Inflammatory macrophage treated with lipopolysaccharide for 1 hour (primary cell): ENCODE measurements at regions not wholly inside any gene's neighbourhood (a gene's known extent, or its start where the extent isn't known, plus 50 kb on each side); places are given as distances from the start of the nearest gene placed in this dataset.

Source experiments
- DNase-seq, 2 donors: peaks; one replicate each; pipeline ENCODE4 v3.0.0-alpha.2; 2020 to 2022

DNA sequence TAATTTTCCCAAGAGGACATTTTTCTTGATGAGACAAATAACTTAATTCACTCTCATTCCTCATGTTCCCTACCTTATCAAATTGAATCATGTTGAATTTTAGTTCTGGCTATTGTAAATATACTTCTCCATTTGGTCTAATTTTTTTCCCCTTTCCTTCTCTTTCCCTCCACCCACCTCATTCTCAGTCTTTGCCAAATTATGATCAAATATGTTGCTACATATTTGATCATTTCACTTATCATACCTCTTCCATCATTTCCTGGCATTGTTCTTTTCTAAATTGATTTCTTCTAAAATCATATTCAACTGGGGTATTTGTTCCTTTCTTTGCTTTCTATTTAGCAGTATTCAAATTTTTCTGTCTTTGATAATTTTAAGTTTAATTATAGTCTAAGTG is 52.3 kb downstream of the HDGFL1 start:
- no peak for DNase-seq

- DNase-seq: no peak
Measured at GRCh38 chr6:22622351-22622750, 53.0 kb downstream of the HDGFL1 start.

DNA sequence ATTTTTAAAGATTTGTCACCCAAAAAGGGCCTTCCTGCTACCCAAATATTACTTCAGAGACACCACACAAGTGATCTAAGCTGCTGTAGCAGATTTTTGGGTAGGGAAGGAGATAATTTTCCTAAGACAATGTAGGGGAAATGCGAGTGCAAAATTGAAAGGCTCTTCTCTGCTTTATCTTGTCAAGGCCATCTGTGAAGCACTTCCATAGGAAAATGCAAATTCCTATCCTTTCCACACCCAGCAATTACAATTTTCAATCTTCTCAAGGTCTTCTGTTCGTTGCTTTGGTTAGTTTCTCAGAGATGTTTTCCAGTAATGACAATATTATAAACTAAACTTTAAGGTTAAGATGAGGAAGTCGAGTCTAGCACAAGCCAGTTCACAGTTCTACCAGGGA is 53.4 kb downstream of the HDGFL1 start:
- DNase-seq: no peak

DNA sequence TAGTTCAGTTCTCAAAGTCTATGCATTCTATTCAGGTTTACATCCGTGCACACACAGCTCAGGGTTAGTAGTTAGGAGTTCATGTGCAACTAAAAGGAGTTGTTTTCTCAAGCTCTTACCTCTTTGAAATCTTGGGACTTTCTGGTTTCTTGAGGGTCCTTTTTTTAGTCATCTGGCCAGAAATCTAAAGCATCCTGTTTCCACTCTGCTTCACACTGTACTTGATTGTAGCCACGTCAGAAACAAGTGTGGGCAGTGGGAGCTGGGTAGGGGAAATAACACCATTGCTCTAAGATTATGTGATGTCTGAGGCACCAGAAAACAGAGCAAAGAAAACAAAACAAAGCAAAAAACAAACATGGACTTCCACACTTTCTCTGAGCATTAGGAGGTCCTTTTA is 58.3 kb downstream of the HDGFL1 start:
- DNase-seq: no peak

- DNase-seq: no peak
Measured at GRCh38 chr6:22631091-22631490, 61.7 kb downstream of the HDGFL1 start.

DNA sequence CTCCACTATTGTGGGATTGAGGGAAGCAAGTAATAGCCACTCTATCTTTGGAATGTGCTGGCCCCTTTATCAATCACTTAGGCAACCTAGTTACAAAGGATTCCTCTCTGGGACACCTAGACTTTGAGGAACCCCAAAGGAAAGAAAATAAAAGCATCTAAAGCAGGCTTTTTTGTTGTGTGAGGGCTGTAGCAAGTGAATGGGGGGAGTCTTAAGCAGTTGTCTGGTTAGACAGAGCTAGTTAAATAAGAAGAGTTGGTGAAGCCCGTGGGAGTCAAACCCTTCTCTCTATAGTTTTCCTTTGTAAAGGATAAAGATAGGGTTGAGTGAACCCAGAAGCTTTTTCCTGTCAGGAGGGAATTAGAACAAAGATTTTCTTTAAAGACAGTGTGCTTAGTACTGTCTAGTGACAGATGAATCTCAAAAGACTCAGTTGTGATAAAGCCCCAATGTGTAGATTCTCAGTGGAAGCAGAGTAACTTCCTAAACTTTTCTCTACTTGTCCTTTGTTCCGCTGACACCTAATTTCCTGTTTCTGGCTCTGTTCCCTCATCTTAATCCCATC is 63.3 kb downstream of the HDGFL1 start:
- no peak for DNase-seq

- DNase-seq: no peak
Measured at GRCh38 chr6:22636452-22636851, 67.1 kb downstream of the HDGFL1 start.

DNA sequence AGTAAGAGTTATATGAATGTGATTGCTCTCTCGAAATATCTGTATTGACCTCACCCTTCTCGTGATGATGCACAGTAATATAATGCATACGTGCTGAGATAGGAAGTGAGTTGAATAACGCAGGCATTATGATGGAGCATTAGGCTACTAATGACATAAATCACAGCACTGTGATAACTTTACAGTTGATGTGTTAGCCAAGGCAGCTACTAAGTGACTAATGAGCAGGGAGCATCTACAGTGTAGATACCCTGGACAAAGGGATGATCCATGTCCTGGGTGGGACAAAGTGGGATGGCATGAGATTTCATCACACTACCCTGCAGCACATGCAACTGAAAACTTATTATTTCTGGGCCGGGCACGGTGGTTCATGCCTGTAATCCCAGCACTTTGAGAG is 68.4 kb downstream of the HDGFL1 start:
- no peak for DNase-seq

DNA sequence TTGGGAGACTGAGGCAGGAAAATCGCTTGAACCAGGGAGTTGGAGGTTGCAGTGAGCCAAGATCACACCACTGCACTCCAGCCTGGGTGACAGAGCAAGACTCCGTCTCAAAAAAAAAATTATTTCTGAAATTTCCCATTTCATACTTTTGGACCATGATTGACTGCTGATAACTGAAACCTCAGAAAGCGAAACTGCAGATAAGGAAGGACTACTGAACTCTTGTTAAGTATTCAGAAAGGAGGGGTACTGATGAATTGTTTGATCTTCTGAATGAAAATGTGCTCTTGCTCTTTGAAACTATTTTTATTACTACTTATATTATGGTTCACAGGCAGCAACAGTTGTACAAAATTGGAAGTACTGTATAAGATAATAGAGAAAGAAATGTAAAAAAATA is 69.0 kb downstream of the HDGFL1 start:
- no peak for DNase-seq

- DNase-seq: no peak
Measured at GRCh38 chr6:22642254-22642653, 72.9 kb downstream of the HDGFL1 start.

DNA sequence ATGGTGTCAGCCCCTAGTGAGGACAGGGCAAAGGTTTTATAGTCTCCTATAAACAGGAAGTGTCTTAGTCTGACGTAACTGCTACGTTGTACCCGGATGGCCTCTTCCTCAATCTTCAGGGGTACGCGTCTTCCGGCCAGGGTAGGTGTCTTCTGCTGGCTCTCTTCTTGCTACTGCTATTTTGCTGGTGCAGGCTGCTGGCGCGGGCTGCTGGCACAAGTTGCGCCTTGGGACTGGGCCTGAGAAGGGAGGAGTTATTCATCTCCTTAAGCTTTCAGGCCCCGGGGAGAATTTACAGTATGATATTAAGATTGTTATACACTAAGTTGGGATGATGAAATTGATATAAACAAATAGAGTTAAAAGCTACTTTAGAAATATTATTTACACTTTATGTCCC is 74.4 kb downstream of the HDGFL1 start:
- no peak for DNase-seq

DNA sequence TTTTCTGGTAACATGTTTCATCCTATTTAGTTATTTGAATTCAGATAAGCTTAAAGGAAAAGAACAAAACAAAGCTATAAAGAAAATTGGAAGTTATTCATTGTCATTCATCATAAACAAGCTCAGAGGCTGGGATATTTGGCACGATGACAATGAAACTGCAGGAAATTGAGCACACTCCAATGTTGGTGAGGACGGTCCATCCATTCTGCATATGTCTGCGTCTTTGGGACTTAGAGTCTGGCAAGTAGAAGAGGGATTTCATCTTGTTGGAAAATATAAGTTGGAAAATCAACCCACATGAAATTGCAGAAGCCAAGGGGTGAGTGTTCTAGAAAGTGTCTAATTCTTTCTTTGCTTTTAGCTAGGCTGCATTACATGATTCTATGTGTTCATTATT is 78.4 kb downstream of the HDGFL1 start:
- no peak for DNase-seq

GRCh38 chr6:22651731-22652130 is 82.4 kb downstream of the HDGFL1 start:
- no peak for DNase-seq

DNA sequence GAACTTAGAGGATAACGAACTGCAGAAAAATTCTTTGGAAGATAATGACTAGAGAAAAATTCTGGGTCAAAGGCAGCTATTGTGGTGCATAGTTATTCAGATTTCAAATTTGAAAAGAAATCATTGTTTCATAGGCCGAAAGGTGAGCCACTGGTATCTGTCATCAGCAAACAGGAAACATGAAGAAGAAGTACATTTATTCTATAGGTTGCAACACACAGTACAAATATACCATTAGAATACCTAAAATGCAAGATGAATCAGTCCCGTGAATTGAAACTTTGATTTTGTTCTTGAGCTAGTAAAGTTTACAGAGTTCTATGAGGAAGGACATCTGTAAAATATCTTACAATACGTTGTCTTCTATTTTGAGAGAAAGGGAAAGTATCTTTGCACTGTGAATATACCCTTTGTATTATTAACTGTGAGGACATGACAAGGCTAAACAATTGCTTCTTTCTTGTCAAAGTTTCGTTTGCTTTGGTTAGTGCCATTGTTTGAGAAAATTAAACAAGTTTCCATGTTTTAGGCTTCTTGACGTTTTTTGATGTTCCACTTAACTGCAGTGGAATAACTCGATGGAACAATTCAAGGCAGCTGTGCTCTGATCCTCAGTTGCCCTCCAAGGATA is 84.7 kb downstream of the HDGFL1 start:
- DNase-seq: no peak

- no peak for DNase-seq
Measured at GRCh38 chr6:22656706-22657351, 87.5 kb downstream of the HDGFL1 start.

- no peak for DNase-seq
Measured at GRCh38 chr6:22657352-22657980, 88.1 kb downstream of the HDGFL1 start.

DNA sequence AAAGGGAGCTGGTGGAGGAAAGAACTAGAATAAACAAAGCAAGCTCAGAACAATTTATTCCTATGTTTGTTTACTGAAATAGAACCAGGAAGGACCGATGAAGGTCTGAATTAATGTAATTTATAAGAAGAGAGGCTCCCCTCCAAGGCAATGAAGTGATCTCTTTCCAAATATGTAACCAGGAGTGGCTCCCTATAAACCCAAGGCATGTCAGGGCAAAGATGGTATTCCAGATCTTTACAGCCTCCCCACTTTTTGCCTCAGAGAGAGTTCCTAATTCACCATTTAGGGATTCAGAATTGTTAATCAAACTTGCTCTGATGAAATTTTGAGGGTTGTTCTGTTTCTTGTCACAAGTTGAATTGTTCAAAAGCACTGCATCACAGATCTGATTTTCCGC is 88.8 kb downstream of the HDGFL1 start:
- DNase-seq: no peak

- DNase-seq: no peak
Measured at GRCh38 chr6:22658934-22659333, 89.6 kb downstream of the HDGFL1 start.

- no peak for DNase-seq
Measured at GRCh38 chr6:22664968-22665367, 95.6 kb downstream of the HDGFL1 start.

DNA sequence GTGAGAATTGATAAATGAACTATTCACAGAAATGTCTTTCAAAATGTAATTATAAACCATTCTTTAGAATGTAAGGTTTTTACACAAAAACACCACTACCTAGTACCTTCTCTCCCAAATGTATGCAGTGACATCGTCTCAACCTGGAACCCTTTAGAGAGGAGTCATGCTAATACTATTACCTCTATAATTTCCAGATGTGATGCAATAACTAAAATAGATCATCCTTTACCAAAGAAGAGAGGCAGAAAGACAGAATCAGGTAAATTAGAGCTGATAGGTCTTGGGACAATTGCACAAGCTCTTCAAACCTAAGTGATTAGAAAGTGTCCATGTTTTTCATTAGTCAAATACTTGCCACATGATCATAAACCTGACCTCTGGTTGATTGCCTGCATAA is 96.7 kb downstream of the HDGFL1 start:
- DNase-seq: no peak

GRCh38 chr6:22666586-22666985 is 97.2 kb downstream of the HDGFL1 start:
- no peak for DNase-seq

DNA sequence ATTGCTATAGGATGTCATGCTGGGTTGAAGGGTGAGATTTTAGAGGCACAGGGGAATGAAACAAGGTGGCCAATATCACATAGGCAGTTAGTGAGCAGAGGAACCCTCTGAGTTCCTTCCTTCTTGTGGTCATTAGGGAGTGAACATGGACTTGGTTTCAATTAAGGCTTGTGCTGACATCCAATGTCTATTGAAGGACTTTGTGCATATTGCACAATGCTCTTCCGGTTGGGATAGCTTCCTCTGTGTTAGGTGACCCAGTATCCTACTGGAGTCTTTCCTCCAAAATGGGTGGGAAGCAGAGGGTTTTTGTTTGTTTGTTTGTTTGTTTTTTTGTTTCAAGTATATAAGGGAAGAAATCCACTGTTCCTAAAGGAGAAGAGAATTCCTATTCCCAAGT is 98.5 kb downstream of the HDGFL1 start:
- no peak for DNase-seq

DNA sequence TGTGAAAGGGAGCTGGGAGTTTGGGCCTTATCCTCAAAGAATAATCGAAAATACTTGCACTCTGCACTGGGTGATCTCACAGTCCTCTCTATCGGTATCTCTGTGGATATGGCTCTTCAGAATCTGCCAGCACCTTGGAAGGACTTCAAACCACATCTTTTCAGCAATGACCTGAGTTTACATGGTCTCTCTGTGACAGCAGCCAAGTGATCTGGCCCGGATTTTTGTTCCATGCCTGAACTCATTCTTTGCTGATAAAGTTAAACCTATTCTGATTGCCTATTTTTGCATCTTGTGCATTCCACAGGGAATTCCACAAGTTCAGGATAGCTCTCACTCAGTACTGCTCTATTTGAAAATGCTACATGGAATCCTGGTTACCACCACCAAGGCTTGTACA is 98.9 kb downstream of the HDGFL1 start:
- no peak for DNase-seq

- DNase-seq: no peak
Measured at GRCh38 chr6:22668717-22669116, 99.4 kb downstream of the HDGFL1 start.
